Psoas muscle (tissue), 7 donors: ENCODE measurements at regions not wholly inside any gene's neighbourhood (a gene's known extent, or its start where the extent isn't known, plus 50 kb on each side); places are given as distances from the start of the nearest gene placed in this dataset.

ENCODE experiments used
- ATAC-seq, 4 donors: fragments of 200-7000 bp; cut with Tn5 transposase; one replicate each; pipeline ENCODE4 v1.9.1; 2020; ENCODE audit warnings: moderate library complexity in 3 of 4, mild to moderate bottlenecking in 2 of 4
- DNase-seq, 2 donors: peaks; one replicate each; pipeline ENCODE4 v3.0.0-alpha.2; 2020
- H3K27ac ChIP-seq: fragments of 200-600 bp; one replicate; pipeline ENCODE4 v1.8.0; 2022
- H3K27me3 ChIP-seq, 3 donors: fragments of 200-600 bp in 1 of 3; one replicate each; pipeline versions ENCODE4 v1.6.1 to v1.8.0; 2013 to 2022; ENCODE audit warnings: low read length in 2 of 3, mild to moderate bottlenecking in 2 of 3, moderate library complexity in 1 of 3; ENCODE audit not compliant: insufficient read depth in 3 of 3
- H3K36me3 ChIP-seq, 2 donors: fragments of 200-600 bp in 1 of 2; one replicate each; pipeline versions ENCODE4 v1.6.1 to v1.8.0; 2013 to 2022; ENCODE audit warnings: low read depth in 1 of 2, mild to moderate bottlenecking in 1 of 2, moderate library complexity in 1 of 2; ENCODE audit not compliant: insufficient read depth in 1 of 2
- H3K4me1 ChIP-seq: fragments of 200-600 bp; one replicate; pipeline ENCODE4 v1.8.0; 2022
- H3K4me3 ChIP-seq: fragments of 200-600 bp; one replicate; pipeline ENCODE4 v1.8.0; 2022; ENCODE audit warnings: mild to moderate bottlenecking
- H3K9me3 ChIP-seq: fragments of 200-600 bp; one replicate; pipeline ENCODE4 v1.8.0; 2022
- CTCF ChIP-seq: fragments of 200-600 bp; IDR thresholded peaks from one replicate; pipeline ENCODE4 v1.8.0; 2022; ENCODE audit warnings: antibody characterized with exemption
- WGBS, 3 donors: extraction: QIAGEN DNeasy Blood & Tissue Kit; methylation state at CpG; one replicate each; pipeline versions ENCODE4 v1.1.6 to v1.1.7; 2013; 5-methylcytosine and 5-hydroxymethylcytosine counted together
- intact Hi-C, 2 donors: fragments of 100-400 bp; cut with DNase I; formaldehyde crosslinking; loops; one replicate each; pipeline versions ENCODE4 v1.11.0 to v1.14.2; 2022
- donor health status: healthy with polysubstance abuse.
- donor health status: DM: no; HTN: no; CAD: no; lungs with moderate emphysema.
- donor health status: Bipolar disorder and iron deficiency.
- donor health status: healthy.
- donor health status: DM: yes; HTN: yes; CAD: no.
- donor health status: DM: no; HTN: no; CAD: no.
- donor health status: DM: yes; HTN: yes; CAD: no.

- Histone ChIP-seq H3K36me3 (no peaks in the 10 kb centered on the region), H3K4me3 (no peak overlapping the region), H3K4me1 (no peaks in the 10 kb centered on the region), H3K9me3 (no peaks in the 10 kb centered on the region), H3K27me3 (peaks cover 0 to 4% (median 0%) of the 10 kb centered on the region in 3 donors), H3K27ac (no peak overlapping the region)
- DNase-seq (no peak), ATAC-seq (no peak)
- no peak for TF ChIP-seq CTCF
- intact Hi-C loops, result no loop called here
Observed at GRCh38 chrX:42541554-42541953, 236.4 kb downstream of the PPP1R2C start.

DNA sequence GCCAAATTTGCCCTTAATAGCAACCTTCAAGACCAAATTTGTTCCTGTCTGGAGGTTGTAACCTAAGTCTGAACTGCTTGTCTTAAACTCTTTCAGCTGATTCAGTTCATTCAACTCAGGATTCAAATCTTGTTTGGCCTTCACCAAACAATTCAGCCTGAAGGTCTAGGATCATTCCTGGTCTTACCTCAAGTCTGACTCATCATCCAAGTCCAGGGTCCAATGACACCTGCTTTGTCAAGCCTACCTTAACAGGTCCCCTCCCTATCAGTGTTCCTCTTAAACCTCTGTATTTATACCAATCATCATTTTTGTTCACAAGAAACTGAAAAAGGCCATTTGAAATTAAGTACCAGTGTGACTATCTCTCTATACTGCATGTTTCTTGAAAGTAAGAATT lies 237.8 kb downstream of the PPP1R2C start:
- no peaks in the 10 kb centered on the region for H3K4me1 ChIP-seq
- intact Hi-C loops, result no loop called here
- no peaks in the 10 kb centered on the region for H3K9me3 ChIP-seq
- H3K4me3 ChIP-seq, result no peak overlapping the region
- ATAC-seq (no peak), DNase-seq (no peak)
- TF ChIP-seq CTCF, result no peak
- no peak overlapping the region for H3K27ac ChIP-seq
- no peaks in the 10 kb centered on the region for H3K36me3 ChIP-seq
- H3K27me3 ChIP-seq, result peaks cover 0 to 4% (median 0%) of the 10 kb centered on the region in 3 donors

DNA sequence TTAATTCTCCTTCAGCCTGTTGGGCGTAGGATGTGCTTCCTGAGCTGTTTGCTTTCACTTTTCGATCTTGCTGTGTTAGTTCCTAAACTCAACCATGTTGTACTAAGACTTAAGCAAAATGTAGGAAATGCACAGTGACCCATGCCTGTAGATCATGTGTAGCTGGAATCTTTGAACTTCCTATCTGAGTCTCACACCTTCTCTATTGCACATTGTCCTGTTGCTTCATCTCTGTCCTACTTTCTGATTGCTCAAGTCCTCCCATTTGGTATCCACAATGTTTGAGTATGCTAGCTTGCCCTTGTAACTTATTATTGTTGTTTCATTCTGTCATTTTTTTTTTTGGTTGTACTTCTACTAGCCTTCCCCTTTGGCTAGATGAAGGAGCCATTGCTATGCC lies 239.6 kb downstream of the PPP1R2C start:
- Histone ChIP-seq H3K9me3 (no peaks in the 10 kb centered on the region), H3K27ac (no peak overlapping the region), H3K36me3 (no peaks in the 10 kb centered on the region), H3K27me3 (peaks cover 0 to 4% (median 0%) of the 10 kb centered on the region in 3 donors), H3K4me1 (no peaks in the 10 kb centered on the region), H3K4me3 (no peak overlapping the region)
- intact Hi-C loops, result no loop called here
- 41 to 79% (median 70%) methylated on average over 2 of the region's 2 CpGs for WGBS, 3 donors
- no peak for TF ChIP-seq CTCF
- ATAC-seq, result no peak
- no peak for DNase-seq

- no peak for ATAC-seq
- Histone ChIP-seq H3K4me3 (no peak overlapping the region), H3K4me1 (no peaks in the 10 kb centered on the region), H3K36me3 (no peaks in the 10 kb centered on the region), H3K27me3 (no peaks in the 10 kb centered on the region), H3K27ac (no peak overlapping the region), H3K9me3 (no peaks in the 10 kb centered on the region)
- TF ChIP-seq CTCF, result no peak
- DNase-seq, result no peak
- WGBS, 3 donors, result 40 to 59% (median 45%) methylated on average over 3 of the region's 3 CpGs
- intact Hi-C loops, result no loop called here
Observed at GRCh38 chrX:42536286-42536685, 241.7 kb downstream of the PPP1R2C start.

- 74 to 98% (median 86%) methylated on average over 2 of the region's 2 CpGs for WGBS, 3 donors
- Histone ChIP-seq H3K4me1 (no peaks in the 10 kb centered on the region), H3K4me3 (no peak overlapping the region), H3K9me3 (no peaks in the 10 kb centered on the region), H3K36me3 (no peaks in the 10 kb centered on the region), H3K27ac (no peak overlapping the region), H3K27me3 (no peaks in the 10 kb centered on the region)
- no peak for TF ChIP-seq CTCF
- DNase-seq, result no peak
- ATAC-seq, result no peak
- intact Hi-C loops, result no loop called here
Observed at GRCh38 chrX:42535233-42535632, 242.7 kb downstream of the PPP1R2C start.
